ENCODE measurements at regions not wholly inside any gene's neighbourhood (a gene's known extent, or its start where the extent isn't known, plus 50 kb on each side); places are given as distances from the start of the nearest gene placed in this dataset.
A peak's percentile ranks its signal among the peaks of the same experiment; 100 is the strongest.

DNA sequence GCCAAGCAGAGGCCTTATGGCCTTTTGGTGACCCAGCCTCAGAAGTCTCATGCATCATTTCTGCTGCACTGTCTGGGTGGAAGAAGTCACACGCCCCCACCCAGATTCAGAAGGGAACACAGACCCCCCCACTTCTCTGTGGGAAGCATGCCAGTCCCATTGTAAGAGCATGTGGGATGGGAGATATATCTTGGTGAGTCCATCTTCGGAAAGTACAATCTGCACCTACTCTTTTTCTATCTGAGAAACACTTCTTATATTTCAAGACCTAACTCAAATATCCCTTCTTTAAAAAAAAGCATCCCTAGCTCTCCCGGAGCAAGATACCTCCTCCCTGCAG lies 159.6 kb upstream of the FGGY start:
- H3K36me3 Mint-ChIP-seq (ENCODE audit: insufficient read depth, unreplicated experiment), result peaks cover 5% of the 10 kb centered on the region
- CTCF ChIA-PET, result no interaction called here
- BruUV-seq (replicated peaks), result no TSS peak

DNA sequence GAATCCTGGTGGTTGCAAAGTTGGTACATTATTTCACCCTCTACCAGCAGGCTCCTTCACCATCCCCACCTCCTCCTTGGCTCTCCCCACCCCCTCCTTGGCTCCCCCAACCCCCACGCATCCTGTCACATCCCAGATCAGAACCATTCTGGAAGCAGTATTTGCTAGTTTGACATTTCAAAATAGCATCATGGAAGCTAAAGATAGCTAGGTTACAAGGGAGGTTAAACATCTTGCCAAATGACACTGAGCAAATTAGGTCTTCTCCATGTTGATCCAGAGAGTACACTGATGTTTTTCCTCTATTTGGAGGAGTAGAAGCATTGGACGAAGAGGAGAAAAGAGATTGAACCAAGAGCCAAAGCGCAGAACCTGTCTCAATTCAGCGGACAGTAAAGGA lies 158.9 kb upstream of the FGGY start:
- Mint-ChIP-seq H3K27ac (ENCODE audit: unreplicated experiment) (no peak overlapping the region), H3K4me3 (ENCODE audit: low read depth, unreplicated experiment) (no peak overlapping the region), H3K9me3 (ENCODE audit: low read depth, unreplicated experiment) (peaks cover 4% of the 10 kb centered on the region), H3K4me1 (ENCODE audit: low read depth, unreplicated experiment) (peaks cover 77% of the 10 kb centered on the region), H3K36me3 (ENCODE audit: insufficient read depth, unreplicated experiment) (peaks cover 11% of the 10 kb centered on the region), H3K27me3 (ENCODE audit: unreplicated experiment) (no peaks in the 10 kb centered on the region)
- no peak for DNase-seq
- BruUV-seq (replicated peaks), result no TSS peak
- intact Hi-C loops (cut with micrococcal nuclease; ENCODE audit: unreplicated experiment), result no loop called here
- TF ChIP-seq, protein P1, sequence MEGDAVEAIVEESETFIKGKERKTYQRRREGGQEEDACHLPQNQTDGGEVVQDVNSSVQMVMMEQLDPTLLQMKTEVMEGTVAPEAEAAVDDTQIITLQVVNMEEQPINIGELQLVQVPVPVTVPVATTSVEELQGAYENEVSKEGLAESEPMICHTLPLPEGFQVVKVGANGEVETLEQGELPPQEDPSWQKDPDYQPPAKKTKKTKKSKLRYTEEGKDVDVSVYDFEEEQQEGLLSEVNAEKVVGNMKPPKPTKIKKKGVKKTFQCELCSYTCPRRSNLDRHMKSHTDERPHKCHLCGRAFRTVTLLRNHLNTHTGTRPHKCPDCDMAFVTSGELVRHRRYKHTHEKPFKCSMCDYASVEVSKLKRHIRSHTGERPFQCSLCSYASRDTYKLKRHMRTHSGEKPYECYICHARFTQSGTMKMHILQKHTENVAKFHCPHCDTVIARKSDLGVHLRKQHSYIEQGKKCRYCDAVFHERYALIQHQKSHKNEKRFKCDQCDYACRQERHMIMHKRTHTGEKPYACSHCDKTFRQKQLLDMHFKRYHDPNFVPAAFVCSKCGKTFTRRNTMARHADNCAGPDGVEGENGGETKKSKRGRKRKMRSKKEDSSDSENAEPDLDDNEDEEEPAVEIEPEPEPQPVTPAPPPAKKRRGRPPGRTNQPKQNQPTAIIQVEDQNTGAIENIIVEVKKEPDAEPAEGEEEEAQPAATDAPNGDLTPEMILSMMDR (IDR thresholded peaks at IDR 0.05; ENCODE audit: unreplicated experiment), result no peak
- CTCF ChIA-PET, result no interaction called here

More for the DNA sequence above, 159.6 kb upstream of the FGGY start:
- Mint-ChIP-seq H3K9me3 (ENCODE audit: low read depth, unreplicated experiment) (peaks cover 4% of the 10 kb centered on the region), H3K27ac (ENCODE audit: unreplicated experiment) (no peak overlapping the region), H3K4me1 (ENCODE audit: low read depth, unreplicated experiment) (peaks cover 77% of the 10 kb centered on the region), H3K27me3 (ENCODE audit: unreplicated experiment) (no peaks in the 10 kb centered on the region), H3K4me3 (ENCODE audit: low read depth, unreplicated experiment) (no peak overlapping the region)
- DNase-seq, result no peak
- TF ChIP-seq, protein P1 (IDR thresholded peaks at IDR 0.05; ENCODE audit: unreplicated experiment), result no peak
- intact Hi-C loops (cut with micrococcal nuclease; ENCODE audit: unreplicated experiment), result no loop called here

DNA sequence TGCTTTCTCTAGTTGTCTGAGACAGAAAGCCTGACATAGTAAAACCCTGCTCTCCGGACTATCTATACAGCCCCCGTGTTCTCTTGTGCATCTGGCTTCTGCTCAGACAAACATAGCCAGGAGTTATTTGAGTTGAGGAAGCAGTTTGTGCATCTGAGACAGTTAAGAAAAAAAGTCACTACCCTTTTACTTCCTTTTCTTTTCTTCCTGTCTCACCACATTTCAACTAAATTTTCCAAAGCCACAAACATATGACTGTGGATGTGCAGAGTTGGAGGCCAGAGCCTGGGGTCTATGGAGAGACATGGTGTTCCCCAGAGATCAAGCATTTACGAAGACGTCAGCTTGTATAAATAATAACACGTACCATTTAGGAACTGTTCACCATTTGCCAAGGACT lies 158.5 kb upstream of the FGGY start:
- Mint-ChIP-seq H3K4me1 (ENCODE audit: low read depth, unreplicated experiment) (peaks cover 77% of the 10 kb centered on the region), H3K27ac (ENCODE audit: unreplicated experiment) (peak overlapping the region; percentile 87), H3K36me3 (ENCODE audit: insufficient read depth, unreplicated experiment) (peaks cover 15% of the 10 kb centered on the region), H3K9me3 (ENCODE audit: low read depth, unreplicated experiment) (peaks cover 4% of the 10 kb centered on the region), H3K27me3 (ENCODE audit: unreplicated experiment) (no peaks in the 10 kb centered on the region), H3K4me3 (ENCODE audit: low read depth, unreplicated experiment) (no peak overlapping the region)
- CTCF ChIA-PET, result no interaction called here
- TF ChIP-seq, protein P1 (IDR thresholded peaks at IDR 0.05; ENCODE audit: unreplicated experiment), result no peak
- DNase-seq, result no peak
- intact Hi-C loops (cut with micrococcal nuclease; ENCODE audit: unreplicated experiment), result no loop called here
- no TSS peak for BruUV-seq (replicated peaks)

DNA sequence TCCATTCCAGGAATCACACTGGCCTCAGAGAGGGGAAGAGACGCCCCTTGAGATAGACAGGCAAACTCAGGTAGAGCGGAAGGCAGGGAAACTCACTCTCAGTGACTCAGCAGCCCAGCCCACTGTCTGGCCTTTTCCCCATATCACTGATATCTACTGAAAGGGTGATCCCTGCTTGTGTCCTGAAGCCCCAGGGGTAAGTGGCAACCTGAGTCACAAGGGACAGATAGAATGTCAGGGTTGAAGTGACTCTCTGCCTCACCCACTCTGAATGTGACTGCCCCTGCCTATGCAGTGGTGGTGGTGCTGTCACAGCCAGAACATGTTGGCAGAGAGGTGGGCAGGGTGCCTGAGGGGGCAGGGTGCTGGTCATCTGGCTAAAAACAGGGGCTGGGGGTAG lies 157.5 kb upstream of the FGGY start:
- H3K36me3 Mint-ChIP-seq (ENCODE audit: insufficient read depth, unreplicated experiment), result peaks cover 16% of the 10 kb centered on the region
- no peaks in the 10 kb centered on the region for H3K9me3 Mint-ChIP-seq (ENCODE audit: low read depth, unreplicated experiment)
- intact Hi-C loops (cut with micrococcal nuclease; ENCODE audit: unreplicated experiment), result no loop called here
- TF ChIP-seq, protein P1 (IDR thresholded peaks at IDR 0.05; ENCODE audit: unreplicated experiment), result no peak
- CTCF ChIA-PET, result interaction anchor here (0.6 kb wide), 1 partner anchor 53 kb away, joined by 5 read pairs; no protein-coding TSS in a partner anchor
- DNase-seq, result peak; percentile 61
- H3K27ac Mint-ChIP-seq (ENCODE audit: unreplicated experiment), result peak overlapping the region; percentile 87
- no peaks in the 10 kb centered on the region for H3K27me3 Mint-ChIP-seq (ENCODE audit: unreplicated experiment)
- peaks cover 75% of the 10 kb centered on the region for H3K4me1 Mint-ChIP-seq (ENCODE audit: low read depth, unreplicated experiment)
- BruUV-seq (replicated peaks), result no TSS peak
- H3K4me3 Mint-ChIP-seq (ENCODE audit: low read depth, unreplicated experiment), result no peak overlapping the region

Measured in Calu3 (cell line).